Urothelium cell line (cell line): ENCODE measurements at regions not wholly inside any gene's neighbourhood (a gene's known extent, or its start where the extent isn't known, plus 50 kb on each side); places are given as distances from the start of the nearest gene placed in this dataset.

Experiments used
- DNase-seq: peaks from one replicate; pipeline ENCODE4 v3.0.0; 2011; ENCODE audit warnings: low spot score, mixed read lengths
- FAIRE-seq: peaks from 2 replicates; lab custom pipeline; 2011; peaks lifted over from hg19 to GRCh38; lab: Jason Lieb, UNC

DNA sequence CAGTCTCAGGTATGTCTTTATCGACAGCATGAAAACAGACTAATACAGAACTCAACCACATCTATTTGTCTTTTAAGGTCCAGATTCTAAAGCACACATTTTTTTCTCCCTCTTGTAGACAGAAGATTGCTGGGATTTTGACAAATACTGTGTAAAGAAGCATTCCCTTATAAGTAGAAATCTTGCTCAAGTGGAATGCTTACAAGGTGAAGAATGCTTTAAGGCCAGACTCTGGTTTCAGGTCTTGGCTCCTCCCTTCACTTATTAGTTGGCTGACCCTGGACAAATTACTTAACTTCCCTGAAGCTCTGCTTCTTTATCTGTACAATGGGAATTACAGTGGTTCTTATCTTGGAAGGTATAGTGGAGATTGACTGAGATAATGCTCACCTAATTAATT lies 242.3 kb upstream of the IRX5 start:
- DNase-seq (no peak), FAIRE-seq (no peak)

DNA sequence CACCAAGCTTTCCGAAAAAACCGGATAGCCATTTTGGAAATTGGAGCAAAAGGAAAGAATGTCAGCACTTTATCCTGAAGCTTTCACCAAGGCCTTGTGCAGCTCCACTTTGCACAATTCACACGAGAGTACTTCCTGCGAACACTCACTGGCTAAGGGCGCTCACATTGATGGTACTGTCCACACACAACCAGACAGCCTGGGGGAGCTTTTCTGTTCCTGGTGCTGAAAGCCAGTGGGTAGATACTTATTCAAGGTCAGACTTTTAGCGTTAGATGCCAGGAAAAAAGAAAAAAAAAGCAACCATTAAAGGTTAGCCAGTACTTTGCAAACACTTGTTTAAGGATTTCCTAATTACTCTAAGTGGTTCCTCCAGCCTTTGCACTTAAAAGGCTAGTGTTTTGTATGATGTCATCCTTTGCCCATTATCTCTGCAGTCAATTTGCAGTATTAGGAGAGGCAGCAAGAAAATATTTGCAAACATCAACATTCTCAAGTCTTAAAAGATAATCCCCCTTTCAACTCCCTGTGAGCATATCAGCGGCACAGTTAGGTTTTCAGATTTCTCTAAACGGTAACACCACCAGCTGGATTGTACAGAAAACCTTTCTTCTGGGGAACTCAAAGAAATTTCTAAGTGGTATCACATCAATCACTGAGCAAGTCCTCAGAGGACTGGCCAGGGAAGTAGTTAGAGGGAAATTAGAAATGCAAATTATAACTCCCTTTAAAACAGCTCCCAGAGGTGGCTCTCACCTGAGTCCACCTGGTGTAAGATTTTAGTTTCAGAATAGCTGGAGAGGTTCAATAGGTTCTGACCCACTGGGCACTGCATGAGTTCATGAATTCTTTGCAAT lies 243.4 kb upstream of the IRX5 start:
- FAIRE-seq: no peak
- no peak for DNase-seq

DNA sequence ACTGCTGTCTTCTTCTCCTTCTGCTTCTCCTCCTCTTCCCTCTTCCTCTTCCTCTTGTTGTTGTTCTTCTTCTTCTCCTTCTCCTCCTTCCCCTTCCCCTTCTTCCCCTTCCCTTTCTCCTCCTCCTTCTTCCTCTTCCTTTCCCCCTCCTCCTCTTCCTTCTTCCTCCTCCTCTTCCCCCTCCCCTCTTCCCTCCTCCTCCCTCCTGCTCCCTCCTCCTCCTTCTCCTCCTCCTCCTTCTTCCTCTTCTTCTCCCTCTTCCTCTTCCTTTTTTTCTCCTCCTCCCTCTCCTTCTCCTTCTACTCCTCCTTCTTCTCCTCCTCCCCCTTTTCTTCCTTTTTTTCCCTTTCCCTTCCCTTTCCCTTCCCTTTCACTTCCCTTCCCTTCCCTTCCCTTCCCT lies 245.0 kb upstream of the IRX5 start:
- no peak for FAIRE-seq
- DNase-seq: no peak

DNA sequence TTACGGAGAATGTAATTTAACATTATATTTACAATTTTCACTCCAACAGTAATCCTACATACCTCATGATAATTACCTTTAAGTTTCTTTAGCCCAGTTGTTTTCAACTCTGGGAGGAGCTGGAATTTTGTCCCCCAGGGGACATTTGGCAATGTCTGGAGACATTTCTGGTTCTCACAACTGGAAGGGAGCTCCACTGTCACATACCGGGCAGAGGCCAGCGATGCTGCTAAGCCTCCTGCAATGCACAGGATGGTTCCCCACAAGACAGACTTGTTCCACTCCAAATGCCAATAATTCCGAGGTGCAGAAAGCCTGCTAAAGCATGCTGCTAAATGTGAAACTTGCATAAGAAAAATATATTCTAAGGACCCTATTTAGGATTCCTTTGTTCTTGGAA lies 251.1 kb upstream of the IRX5 start:
- no peak for DNase-seq
- no peak for FAIRE-seq

DNA sequence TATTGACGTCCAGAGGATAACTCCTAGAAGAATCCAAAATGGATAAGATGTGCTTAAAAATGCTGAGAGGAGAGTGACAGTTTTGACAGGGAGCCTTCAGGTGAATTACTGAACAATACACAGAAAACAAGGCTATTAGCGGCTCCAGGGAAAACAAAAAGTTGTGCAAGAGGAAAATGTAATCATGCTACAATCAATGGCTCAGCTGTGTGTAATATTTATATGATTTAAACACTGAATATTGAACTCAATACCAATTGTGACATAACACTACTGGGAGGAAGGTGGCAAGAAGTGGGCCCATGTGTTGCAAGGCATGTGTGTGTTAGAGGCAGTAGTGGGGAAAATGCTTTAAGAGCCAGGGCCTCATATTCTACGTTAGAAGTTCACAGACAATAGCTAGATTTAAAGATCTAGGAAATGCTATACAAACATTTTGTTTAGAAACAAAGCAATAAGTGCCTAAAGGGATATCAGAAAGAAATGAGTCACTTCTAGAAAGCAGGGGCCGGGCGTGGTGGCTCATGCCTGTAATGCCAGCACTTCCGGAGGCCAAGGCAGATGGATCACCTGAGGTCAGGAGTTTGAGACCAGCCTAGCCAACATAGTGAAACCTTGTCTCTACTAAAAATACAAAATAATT lies 253.2 kb upstream of the IRX5 start:
- DNase-seq (no peak), FAIRE-seq (no peak)

DNA sequence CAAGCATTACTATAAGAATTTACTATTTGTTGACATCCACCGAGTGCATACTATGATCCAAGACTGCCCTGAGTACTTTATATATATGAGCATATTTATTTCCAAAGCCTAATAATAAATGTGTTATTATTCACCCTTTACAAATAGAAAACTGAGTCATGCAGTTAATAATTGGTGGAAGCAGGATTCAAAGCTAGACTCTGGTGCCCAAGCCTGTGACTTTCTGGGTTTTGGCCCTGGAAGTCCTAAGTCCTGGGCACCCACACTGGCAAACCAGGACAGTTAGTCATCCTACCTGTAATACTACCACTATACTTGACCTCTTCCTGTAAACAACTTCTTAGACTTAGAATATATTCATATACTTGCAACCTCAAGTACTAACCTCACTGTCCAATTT lies 257.4 kb upstream of the IRX5 start:
- no peak for FAIRE-seq
- DNase-seq: no peak

DNA sequence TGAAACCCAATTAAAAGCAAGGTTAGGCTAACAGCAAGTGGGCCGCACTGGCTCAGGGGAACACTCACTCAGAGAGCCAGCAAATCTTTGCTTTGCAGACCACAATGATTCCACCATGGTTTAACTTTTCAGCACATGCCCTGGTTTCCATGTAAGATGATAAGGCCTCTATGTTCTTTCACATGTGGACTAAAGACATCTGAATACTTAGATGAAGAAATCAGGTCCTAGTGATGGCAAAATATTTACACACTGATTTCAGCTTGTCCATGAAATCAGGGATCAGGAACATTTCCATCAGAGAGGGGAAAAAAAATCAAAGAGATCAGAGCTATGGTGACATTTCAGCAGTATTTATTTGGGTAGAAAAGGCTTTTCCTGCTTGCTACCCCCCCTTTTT lies 258.2 kb upstream of the IRX5 start:
- no peak for FAIRE-seq
- DNase-seq: no peak

DNA sequence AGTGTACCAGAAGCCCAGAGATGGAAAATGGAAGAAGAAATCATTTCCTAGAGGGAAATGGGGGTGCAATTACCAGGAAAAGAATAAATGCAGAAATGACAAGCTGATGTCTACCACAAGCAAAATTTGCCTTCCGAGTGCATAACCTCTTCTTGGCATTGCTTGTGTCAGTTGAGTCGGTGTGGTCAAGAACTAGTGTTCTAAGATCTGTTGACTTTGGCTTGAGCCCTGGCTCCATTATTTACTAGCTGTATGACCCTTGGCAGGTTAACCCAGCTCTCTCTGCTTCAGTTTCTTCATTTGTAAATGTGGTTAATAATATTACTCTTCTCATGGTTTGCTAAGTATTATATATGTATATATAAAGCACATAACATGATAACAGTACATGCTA lies 273.0 kb upstream of the IRX5 start:
- no peak for FAIRE-seq
- no peak for DNase-seq

DNA sequence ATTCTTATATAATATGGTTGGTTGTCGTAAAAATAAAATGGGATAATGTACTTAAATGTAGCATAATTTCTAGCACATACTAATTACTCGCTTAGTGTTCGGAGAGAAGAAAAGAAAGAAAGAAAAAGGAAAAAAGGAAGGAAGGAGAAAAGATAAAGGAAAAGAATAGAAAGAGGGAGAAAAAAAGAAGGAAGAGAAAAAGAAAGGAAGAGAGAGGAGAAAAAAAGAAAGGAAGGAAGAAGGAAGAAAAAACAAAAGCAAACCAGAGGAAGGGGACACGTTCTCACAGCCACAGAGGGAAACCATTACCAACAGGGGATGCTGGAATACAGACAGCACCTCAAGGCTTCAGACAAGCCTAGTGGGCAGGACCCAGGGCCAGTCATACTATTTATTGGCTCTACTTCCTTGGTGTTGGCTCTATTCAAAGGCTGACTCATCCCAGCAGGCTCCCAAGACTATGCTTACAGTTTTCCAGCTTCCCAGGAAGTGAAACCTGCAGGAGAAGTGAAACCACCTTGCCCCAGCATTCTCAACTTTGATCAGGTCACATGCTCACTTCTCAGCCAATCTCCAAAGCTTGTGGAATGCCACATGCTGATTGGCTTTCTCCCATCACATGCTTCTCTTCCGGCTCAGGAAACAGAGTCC lies 273.5 kb upstream of the IRX5 start:
- DNase-seq (peak; percentile 33), FAIRE-seq (no peak)

DNA sequence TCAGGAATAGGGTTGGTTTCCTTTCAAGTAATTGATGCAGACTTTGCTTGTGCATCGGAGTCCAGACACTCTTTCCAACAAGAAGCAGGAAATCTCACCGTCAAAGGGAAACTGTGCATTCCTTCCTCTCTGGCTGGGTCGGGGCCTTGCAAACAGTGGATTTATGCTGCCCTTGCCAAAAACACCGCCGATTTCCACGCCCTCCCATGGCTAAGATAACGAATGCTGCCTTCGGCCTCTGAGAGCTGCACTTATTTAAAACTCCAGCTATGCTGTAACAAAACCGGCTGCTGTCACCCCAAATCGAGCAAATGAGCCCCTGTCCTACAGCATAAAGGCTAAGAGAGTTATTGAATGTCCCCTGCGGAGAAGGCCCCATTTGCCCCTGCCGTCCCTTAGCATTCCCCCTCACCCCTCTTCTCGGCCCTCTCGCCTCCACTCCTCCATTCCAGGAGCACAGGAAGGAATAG lies 275.5 kb upstream of the IRX5 start:
- FAIRE-seq (no peak), DNase-seq (peak; percentile 17)

DNA sequence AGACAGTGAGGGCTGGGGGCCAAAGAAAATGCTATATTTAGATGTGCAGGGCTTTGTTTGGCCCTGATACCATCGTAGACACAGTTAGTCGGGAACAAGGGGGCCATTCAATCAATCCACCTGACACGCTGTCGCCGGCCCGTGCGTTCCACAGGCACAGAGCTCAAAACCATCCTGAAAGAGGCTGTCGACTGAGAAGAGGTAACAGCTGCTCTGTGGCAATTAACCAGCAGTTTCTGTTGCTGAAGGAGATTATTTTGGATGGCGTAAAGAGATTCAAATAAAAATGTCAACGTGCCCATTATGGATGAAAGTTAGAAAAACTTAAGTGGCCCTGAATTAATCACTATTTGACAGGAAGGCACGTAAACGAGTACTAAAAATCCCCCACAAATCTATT lies 276.2 kb upstream of the IRX5 start:
- FAIRE-seq (no peak), DNase-seq (no peak)

DNA sequence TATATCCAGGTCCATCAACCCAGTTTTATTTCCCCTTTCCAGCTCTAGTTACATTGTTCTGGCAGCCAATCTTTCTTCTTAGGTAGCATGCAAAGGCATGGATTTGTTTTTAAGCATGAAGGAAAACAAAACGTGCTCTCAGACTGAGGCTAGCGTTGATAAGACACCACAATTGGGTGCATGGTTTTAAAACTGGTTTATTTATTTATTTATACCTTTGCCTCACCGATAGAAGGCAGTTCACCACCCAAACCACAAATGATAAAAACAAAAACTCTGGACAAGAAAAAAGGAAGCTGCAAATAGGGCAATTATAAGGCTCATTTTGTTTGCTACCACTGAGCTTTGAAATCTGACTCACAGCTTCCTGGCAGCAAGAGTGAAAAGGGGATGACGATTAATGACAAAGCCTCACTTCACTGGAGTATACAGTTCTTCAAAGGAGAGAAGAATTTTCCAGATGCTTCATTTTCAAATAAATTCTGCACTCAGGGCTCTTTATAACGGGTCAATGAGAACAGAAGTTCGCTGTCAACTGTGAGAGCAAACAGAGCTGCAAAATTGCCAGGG lies 278.4 kb upstream of the IRX5 start:
- peak; percentile 29 for DNase-seq
- no peak for FAIRE-seq

DNA sequence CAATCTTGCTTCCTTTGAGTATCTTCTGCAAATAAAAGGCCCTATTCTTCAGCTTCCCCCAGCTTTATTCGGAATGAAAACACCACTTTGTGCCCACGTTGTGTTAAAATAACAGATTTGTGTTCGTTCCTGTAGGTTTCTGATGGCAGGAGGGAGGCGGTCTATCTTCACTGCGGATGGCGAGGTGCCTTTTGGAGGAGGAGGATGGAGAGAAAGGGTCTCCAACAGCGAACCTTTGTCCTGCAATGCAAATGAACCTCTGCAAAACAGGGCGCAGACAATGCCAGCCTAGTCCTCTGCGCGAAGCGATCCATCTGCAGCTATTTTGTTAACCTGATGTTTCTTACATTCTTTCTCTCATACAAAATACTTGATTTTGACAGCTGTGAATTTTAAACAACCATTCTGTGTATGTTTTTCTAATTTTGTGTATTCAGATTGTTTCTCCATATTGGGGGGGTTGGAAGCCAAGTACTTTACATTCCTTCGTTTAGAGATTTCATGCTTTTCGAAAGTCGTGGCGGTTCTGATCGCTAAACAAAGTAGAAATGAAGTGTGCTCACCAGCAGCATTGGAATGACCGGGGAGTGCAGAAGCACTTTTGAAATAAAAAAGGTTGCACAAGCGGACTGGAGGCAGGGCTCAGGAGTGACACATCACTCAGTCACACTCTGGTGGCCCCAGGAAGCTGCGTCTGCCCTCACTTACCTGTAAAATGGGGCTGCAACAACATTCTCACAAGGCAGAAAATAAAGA lies 279.0 kb upstream of the IRX5 start:
- DNase-seq: peak; percentile 21
- no peak for FAIRE-seq

DNA sequence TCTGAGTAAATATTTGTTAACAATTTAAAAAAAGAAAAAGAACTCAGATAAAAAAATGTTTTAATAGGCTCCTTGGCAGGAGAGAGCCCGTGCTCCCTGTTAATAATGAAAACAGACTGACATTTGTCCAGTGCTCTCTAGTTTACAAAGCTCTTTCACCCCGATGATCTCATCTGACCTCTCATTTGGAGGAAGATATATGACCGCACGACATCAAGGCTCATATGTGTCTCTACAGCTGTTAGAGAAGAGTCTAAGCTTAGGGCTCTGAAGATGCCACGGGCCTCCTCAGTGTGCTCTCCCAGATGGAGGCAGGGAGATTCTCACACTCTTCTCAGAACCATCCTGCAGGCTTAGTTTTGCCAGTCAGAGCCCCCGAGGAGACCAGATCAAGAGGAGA lies 280.8 kb upstream of the IRX5 start:
- FAIRE-seq (no peak), DNase-seq (no peak)

DNA sequence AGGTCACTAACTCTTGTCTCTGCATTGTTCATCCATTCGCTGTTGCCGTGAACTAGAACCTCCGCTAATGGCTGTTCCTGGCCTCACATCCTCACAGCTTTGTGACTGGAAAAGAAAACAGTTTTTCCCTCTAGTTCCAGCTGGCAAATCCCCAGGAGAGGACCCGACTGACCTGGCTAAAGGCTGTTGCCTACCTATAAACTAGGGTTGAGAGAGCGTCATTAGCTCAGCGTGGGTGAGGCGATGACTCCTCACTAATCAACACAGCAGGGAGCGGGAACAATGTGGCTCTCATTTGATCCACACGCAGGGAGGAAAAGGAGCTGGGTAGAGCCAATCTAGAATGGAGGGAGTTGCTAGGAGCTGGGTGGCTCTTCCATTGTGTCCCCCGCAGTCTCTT lies 282.1 kb upstream of the IRX5 start:
- DNase-seq: no peak
- no peak for FAIRE-seq

DNA sequence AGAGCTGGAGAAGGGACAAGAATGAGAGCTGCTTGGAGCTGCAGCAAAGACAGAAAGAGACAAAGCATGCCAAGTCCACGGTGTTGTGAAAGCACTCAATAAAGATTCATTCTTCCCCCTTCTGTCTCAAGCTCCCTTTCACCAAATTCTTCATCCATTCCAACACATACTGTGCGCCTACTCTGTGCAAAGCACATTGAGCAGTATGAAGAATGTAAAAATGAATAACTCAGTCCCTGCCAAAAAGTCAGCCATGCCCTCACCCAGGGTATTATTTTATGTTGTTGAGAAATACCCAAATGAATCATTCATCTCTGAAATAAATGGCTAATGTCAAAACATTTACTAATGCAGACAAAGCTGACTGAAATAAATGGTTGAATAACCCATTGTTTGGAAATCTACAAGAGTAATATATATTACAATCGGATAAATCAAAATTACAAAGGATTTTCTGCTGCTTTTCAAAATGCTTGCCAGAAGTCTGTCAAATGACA lies 282.9 kb upstream of the IRX5 start:
- DNase-seq (no peak), FAIRE-seq (no peak)

DNA sequence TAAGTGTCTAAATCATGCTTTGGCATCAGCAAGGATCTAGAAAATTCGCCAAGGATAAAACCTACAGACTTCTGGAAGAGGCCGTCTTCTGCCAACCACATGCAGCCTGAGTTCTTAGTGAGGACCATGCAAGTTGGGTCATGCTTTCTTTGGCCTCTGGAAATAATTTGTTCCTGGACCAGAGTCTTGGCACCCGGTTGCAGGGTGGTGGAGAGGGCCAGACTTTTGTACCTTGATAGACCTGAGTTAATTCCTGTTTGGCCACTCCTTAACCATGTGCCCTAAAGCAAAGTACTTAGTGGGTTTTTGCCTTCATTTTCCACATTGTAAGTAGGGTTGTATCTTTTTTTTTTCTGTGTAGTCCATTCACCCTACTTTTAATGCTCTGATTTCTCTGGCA lies 283.4 kb upstream of the IRX5 start:
- DNase-seq: no peak
- no peak for FAIRE-seq

DNA sequence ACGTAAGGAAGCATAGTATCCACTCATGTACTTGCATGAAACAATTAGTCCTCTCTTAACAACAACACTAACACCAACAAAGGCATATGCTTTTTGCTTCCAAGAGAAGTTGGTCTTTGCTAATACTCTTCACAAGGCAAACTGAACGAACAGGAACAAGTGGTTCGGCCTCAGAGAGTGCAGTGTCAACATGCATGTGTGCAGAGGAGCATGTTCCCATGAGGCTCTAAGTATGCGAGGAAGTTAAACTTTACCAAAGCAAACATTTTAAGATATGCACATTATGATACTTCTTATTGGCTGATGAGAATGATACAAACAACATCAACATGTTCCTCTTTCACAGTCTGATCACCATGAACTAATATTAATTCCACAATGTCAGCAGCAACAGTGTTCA lies 285.3 kb upstream of the IRX5 start:
- FAIRE-seq (no peak), DNase-seq (no peak)

DNA sequence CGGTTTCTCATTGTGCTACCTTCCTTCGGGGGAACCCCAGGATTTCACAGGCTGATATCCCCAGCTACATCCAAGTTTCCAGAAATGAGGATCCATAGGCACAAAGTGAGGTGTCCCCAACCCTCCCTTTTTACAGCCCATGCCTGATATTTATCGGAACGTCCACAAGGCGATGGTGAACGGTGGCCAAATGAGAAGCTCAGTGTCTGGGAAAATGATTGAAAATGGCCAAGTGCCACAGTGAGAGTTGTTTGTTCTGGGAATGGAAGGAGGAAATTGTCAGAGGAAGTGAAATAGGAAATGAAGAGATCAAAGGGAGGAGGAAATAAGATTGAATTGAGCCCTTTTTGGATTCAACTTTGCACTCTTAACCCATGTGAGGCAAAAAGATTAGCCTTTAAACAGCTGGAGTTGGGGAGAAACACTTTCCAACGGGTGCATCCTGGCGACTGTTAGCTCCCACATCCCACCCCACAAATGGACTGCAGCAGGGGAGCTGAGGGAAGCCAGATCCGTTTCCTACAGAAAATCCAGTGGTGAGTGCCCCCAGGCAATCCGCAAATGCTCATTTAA lies 294.4 kb upstream of the IRX5 start:
- no peak for FAIRE-seq
- no peak for DNase-seq

DNA sequence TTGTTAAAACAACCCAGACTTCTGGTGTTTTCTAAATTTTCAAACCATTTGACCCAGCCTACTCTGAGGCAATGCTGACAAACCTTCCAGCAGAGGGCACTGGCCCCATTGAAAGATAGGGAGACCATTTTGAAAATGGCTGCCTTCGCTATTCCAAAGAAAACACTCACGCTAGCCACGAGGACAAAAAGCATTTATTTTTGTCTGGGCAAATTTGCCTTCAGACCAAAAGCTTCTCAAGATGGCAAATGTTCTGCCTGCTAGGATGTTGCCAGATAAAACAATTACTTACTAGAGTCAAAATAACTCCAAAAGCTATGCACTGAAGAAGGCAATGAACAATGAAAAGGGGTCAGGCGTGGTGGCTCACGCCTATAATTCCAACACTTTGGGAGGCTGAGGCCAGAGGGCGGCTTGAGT lies 296.7 kb upstream of the IRX5 start:
- DNase-seq: peak; percentile 14
- FAIRE-seq: no peak
